IMR-90 (cell line): ENCODE measurements at regions not wholly inside any gene's neighbourhood (a gene's known extent, or its start where the extent isn't known, plus 50 kb on each side); places are given as distances from the start of the nearest gene placed in this dataset.

ENCODE experiments used
- MAZ ChIP-seq: IDR thresholded peaks from 2 replicates; pipeline ENCODE4 v1.6.1; 2012; ENCODE audit warnings: low read depth, mild to moderate bottlenecking, low read length, improper control_type of control experiment, moderate library complexity, borderline replicate concordance
- POLR2A ChIP-seq: IDR thresholded peaks from 2 replicates; pipeline ENCODE4 v1.6.1; 2012; ENCODE audit warnings: mild to moderate bottlenecking, low read depth, low read length

DNA sequence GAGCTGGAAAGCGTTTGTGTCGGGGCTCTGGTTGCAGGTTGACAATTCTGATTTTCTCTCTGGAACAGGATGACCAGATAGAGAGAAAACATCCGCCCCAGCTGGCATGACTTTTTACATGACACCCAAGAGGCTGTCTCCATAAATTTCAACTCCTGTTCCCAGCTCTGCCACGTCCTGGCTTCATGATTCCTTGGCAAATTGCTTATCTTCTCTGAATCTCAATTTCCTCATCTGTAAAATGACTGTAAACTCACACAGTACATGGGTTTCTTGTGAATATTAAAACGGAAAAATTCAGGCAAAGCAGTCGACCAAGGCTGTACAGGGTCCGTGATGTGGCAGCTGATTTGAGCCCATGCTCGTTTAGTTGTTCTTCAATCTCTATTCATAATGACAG is 572.7 kb downstream of the AJAP1 start:
- TF ChIP-seq MAZ, result no peak
- no peak for TF ChIP-seq POLR2A
